Panc1 (cell line): ENCODE measurements at regions not wholly inside any gene's neighbourhood (a gene's known extent, or its start where the extent isn't known, plus 50 kb on each side); places are given as distances from the start of the nearest gene placed in this dataset.

Experiments used
- ATAC-seq: fragments of 200-7000 bp; cut with Tn5 transposase; 2 replicates; pipeline ENCODE4 v1.9.1; 2020; ENCODE audit warnings: mild to moderate bottlenecking, moderate library complexity
- BruUV-seq: library from RNA; stranded (reverse); fragments of 400-500 nt; replicated peaks from 2 replicates; lab custom pipeline; 2021; lab: Mats Ljungman, UMichigan
- CTCF ChIA-PET: fragments of 300-600 bp; sonication (Branson Sonifier 250); formaldehyde crosslinking; loops from one replicate; lab custom pipeline; 2022; ENCODE audit warnings: antibody characterized with exemption; lab: Charles Lee
- POLR2A ChIA-PET: fragments of 300-600 bp; sonication (Branson Sonifier 250); formaldehyde crosslinking; loops from one replicate; lab custom pipeline; 2022; ENCODE audit warnings: antibody characterized with exemption; lab: Charles Lee
- DNase-seq: peaks from one replicate; pipeline ENCODE4 v3.0.0-alpha.2; 2010; ENCODE audit warnings: low read depth, low spot score
- H3K27ac ChIP-seq: 2 replicates; pipeline ENCODE4 v1.5.1; 2011; ENCODE audit warnings: mild to moderate bottlenecking, low read length, inconsistent platforms
- H3K27me3 ChIP-seq: fragments of 200-500 bp; sonication (Bioruptor generic); 2 replicates; pipeline ENCODE4 v1.6.0; 2014; ENCODE audit warnings: low read length, inconsistent platforms; ENCODE audit not compliant: control insufficient read depth, insufficient read depth
- H3K36me3 ChIP-seq: fragments of 200-500 bp; sonication (Bioruptor generic); 2 replicates; pipeline ENCODE4 v1.5.1; 2014; ENCODE audit warnings: inconsistent platforms, mild to moderate bottlenecking, low read length, moderate library complexity; ENCODE audit not compliant: control insufficient read depth, insufficient read depth
- H3K4me1 ChIP-seq: 2 replicates; pipeline ENCODE4 v1.5.1; 2011; ENCODE audit warnings: inconsistent platforms, mild to moderate bottlenecking, low read length, moderate library complexity; ENCODE audit not compliant: control insufficient read depth, insufficient read depth
- H3K4me3 ChIP-seq, 2 experiments: 2 replicates each; pipeline ENCODE4 v1.5.1; 2011 to 2012; ENCODE audit warnings: low read depth in 2 of 2, low read length in 2 of 2, mild to moderate bottlenecking in 2 of 2, inconsistent platforms in 1 of 2, moderate library complexity in 1 of 2
- H3K9me3 ChIP-seq: fragments of 200-500 bp; sonication (Bioruptor generic); 2 replicates; pipeline ENCODE4 v1.5.1; 2014; ENCODE audit warnings: low read depth, mild to moderate bottlenecking, inconsistent platforms, low read length, moderate library complexity; ENCODE audit not compliant: control insufficient read depth, insufficient read depth
- POLR2AphosphoS5 ChIP-seq: IDR thresholded peaks from 2 replicates; pipeline ENCODE4 v1.6.1; 2012; ENCODE audit warnings: mild to moderate bottlenecking, low read depth, low read length, moderate library complexity
- SIN3A ChIP-seq: IDR thresholded peaks from 2 replicates; pipeline ENCODE4 v1.6.1; 2012; ENCODE audit warnings: low read depth, mild to moderate bottlenecking, low read length, moderate library complexity, borderline replicate concordance; ENCODE audit not compliant: insufficient read depth
- TCF7L2 ChIP-seq: IDR thresholded peaks from 2 replicates; pipeline ENCODE4 v1.6.1; 2011; ENCODE audit warnings: mild to moderate bottlenecking, low read depth, low read length, inconsistent platforms
- in situ Hi-C: cut with HindIII; loops from 2 replicates; pipeline ENCODE4 v1.10.0; 2016; ENCODE audit warnings: low sequenced_read_pairs, low pct_unique_long_range_greater_than_20kb
- intact Hi-C: fragments of 100-400 bp; cut with micrococcal nuclease; formaldehyde crosslinking; loops from one replicate; pipeline ENCODE4 v1.10.0; 2022; ENCODE audit not compliant: unreplicated experiment
- TF ChIP-seq, protein P1 (sequence below), 2 experiments: IDR thresholded peaks; 2 replicates each; pipeline ENCODE4 v1.6.1; 2011 to 2012; ENCODE audit warnings: low read depth in 2 of 2, control low read depth in 1 of 2, low read length in 1 of 2, mild to moderate bottlenecking in 1 of 2, moderate library complexity in 1 of 2; ENCODE audit not compliant: insufficient read depth in 1 of 2
- TF ChIP-seq, protein P2 (sequence below): fragments of 450-650 bp; IDR thresholded peaks from 2 replicates; pipeline ENCODE4 v1.5.1; 2017; ENCODE audit warnings: mild to moderate bottlenecking

DNA sequence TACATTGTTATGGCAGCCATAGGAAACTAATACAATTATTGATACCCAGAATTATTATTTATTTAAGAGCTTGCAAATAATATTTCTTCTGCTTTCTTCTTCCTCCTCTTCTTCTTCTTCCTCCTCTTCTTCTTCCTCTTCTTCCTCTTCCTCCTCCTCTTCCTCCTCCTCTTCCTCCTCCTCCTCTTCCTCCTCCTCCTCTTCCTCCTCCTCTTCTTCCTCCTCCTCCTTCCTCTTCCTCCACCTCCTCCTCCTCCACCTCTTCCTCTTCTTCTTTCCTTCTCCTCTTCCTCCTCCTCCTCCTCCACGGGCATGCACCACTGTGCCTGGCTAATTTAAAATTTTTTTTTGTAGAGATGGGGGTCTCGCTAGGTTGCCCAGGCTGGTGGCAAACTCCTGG, 95.6 kb upstream of the BCAR3 start:
- DNase-seq (no peak), ATAC-seq (no peak)
- in situ Hi-C loops (no loop called here), intact Hi-C loops (no loop called here)
- Histone ChIP-seq H3K4me1 (no peaks in the 10 kb centered on the region; the same call in 1 of the 2 replicates), H3K4me3 (no peak overlapping the region), H3K27me3 (no peaks in the 10 kb centered on the region), H3K27ac (no peak overlapping the region), H3K36me3 (no peaks in the 10 kb centered on the region), H3K9me3 (no peaks in the 10 kb centered on the region)
- ChIA-PET POLR2A (no interaction called here), CTCF (no interaction called here)
- no TSS peak for BruUV-seq
- TF ChIP-seq, protein P1, sequence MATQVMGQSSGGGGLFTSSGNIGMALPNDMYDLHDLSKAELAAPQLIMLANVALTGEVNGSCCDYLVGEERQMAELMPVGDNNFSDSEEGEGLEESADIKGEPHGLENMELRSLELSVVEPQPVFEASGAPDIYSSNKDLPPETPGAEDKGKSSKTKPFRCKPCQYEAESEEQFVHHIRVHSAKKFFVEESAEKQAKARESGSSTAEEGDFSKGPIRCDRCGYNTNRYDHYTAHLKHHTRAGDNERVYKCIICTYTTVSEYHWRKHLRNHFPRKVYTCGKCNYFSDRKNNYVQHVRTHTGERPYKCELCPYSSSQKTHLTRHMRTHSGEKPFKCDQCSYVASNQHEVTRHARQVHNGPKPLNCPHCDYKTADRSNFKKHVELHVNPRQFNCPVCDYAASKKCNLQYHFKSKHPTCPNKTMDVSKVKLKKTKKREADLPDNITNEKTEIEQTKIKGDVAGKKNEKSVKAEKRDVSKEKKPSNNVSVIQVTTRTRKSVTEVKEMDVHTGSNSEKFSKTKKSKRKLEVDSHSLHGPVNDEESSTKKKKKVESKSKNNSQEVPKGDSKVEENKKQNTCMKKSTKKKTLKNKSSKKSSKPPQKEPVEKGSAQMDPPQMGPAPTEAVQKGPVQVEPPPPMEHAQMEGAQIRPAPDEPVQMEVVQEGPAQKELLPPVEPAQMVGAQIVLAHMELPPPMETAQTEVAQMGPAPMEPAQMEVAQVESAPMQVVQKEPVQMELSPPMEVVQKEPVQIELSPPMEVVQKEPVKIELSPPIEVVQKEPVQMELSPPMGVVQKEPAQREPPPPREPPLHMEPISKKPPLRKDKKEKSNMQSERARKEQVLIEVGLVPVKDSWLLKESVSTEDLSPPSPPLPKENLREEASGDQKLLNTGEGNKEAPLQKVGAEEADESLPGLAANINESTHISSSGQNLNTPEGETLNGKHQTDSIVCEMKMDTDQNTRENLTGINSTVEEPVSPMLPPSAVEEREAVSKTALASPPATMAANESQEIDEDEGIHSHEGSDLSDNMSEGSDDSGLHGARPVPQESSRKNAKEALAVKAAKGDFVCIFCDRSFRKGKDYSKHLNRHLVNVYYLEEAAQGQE (IDR thresholded peaks at IDR 0.05; ENCODE audit: insufficient read depth in 1 of 2, low read depth in 2 of 2, low read length in 1 of 2), result no peak
- TF ChIP-seq POLR2AphosphoS5, result no peak
- no peak for TF ChIP-seq TCF7L2
- TF ChIP-seq SIN3A, result no peak
- TF ChIP-seq, protein P2, sequence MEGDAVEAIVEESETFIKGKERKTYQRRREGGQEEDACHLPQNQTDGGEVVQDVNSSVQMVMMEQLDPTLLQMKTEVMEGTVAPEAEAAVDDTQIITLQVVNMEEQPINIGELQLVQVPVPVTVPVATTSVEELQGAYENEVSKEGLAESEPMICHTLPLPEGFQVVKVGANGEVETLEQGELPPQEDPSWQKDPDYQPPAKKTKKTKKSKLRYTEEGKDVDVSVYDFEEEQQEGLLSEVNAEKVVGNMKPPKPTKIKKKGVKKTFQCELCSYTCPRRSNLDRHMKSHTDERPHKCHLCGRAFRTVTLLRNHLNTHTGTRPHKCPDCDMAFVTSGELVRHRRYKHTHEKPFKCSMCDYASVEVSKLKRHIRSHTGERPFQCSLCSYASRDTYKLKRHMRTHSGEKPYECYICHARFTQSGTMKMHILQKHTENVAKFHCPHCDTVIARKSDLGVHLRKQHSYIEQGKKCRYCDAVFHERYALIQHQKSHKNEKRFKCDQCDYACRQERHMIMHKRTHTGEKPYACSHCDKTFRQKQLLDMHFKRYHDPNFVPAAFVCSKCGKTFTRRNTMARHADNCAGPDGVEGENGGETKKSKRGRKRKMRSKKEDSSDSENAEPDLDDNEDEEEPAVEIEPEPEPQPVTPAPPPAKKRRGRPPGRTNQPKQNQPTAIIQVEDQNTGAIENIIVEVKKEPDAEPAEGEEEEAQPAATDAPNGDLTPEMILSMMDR, result no peak

DNA sequence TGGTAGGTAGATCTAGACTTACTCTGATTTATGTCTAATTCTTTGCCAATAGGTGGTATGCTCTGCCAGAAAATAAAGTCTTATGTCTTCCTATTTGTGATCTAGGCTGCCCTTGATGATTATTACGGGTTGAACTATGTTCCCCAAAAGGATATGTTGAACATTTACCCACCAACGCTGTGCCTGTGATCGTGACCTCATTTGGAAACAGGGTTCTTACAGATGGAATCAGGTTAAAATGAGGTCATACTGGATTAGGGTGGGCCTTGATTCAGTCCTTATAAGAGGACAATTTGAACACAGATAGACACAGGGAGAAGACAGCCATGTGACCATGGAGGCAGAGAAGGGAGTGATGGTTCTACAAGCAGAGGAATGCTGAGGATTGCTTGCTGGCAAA, 95.1 kb upstream of the BCAR3 start:
- Histone ChIP-seq H3K4me3 (no peak overlapping the region), H3K27ac (peak overlapping the region; percentile 31; the same call in 1 of the 2 replicates), H3K36me3 (no peaks in the 10 kb centered on the region), H3K27me3 (no peaks in the 10 kb centered on the region), H3K9me3 (no peaks in the 10 kb centered on the region), H3K4me1 (no peaks in the 10 kb centered on the region; the same call in 1 of the 2 replicates)
- DNase-seq (no peak), ATAC-seq (no peak)
- intact Hi-C loops, result no loop called here
- TF ChIP-seq, protein P2, result no peak
- TF ChIP-seq POLR2AphosphoS5 (no peak), SIN3A (no peak), TCF7L2 (no peak)
- TF ChIP-seq, protein P1 (IDR thresholded peaks at IDR 0.05; ENCODE audit: insufficient read depth in 1 of 2, low read depth in 2 of 2, low read length in 1 of 2), result no peak
- ChIA-PET POLR2A (interaction anchor here (0.5 kb wide), 1 partner anchor 101 kb away, joined by 6 read pairs; no protein-coding TSS in a partner anchor), CTCF (no interaction called here)
- in situ Hi-C loops, result no loop called here
- BruUV-seq, result no TSS peak
